Spleen (tissue), 11 donors: ENCODE measurements at regions not wholly inside any gene's neighbourhood (a gene's known extent, or its start where the extent isn't known, plus 50 kb on each side); places are given as distances from the start of the nearest gene placed in this dataset.

Source experiments
- DNase-seq: peaks from one replicate; pipeline ENCODE4 v3.0.0-alpha.2; 2020
- H3K27ac ChIP-seq, 8 donors: fragments of 200-600 bp; sonication (generic) in 7 of 8; 1 replicate in 4 of 8; 2 replicates in 4 of 8; pipeline versions ENCODE4 v1.5.0 to v1.8.0; 2016 to 2021; ENCODE audit warnings: inconsistent platforms in 4 of 8, mild to moderate bottlenecking in 4 of 8, moderate library complexity in 1 of 8
- H3K27me3 ChIP-seq, 7 donors: fragments of 200-600 bp; sonication (generic) in 6 of 7; replicated peaks in 1 of 7; 1 replicate in 4 of 7; 2 replicates in 3 of 7; pipeline versions ENCODE4 v1.5.0 to v1.8.0; 2016 to 2021; ENCODE audit warnings: inconsistent platforms in 3 of 7, mild to moderate bottlenecking in 1 of 7
- H3K36me3 ChIP-seq, 6 donors: fragments of 200-600 bp; sonication (generic) in 5 of 6; 1 replicate in 4 of 6; 2 replicates in 2 of 6; pipeline versions ENCODE4 v1.5.0 to v1.8.0; 2016 to 2021; ENCODE audit warnings: inconsistent platforms in 2 of 6
- H3K4me1 ChIP-seq, 6 donors: fragments of 200-600 bp; sonication (generic) in 5 of 6; 1 replicate in 3 of 6; 2 replicates in 3 of 6; pipeline versions ENCODE4 v1.5.0 to v1.8.0; 2016 to 2021; ENCODE audit warnings: inconsistent platforms in 3 of 6
- H3K4me3 ChIP-seq, 8 donors: fragments of 200-600 bp; sonication (generic) in 7 of 8; 1 replicate in 4 of 8; 2 replicates in 4 of 8; pipeline versions ENCODE4 v1.5.0 to v1.8.0; 2016 to 2021; ENCODE audit warnings: inconsistent platforms in 4 of 8, mild to moderate bottlenecking in 4 of 8, moderate library complexity in 2 of 8
- H3K9me3 ChIP-seq, 8 donors: fragments of 200-600 bp; sonication (generic) in 7 of 8; 1 replicate in 4 of 8; 2 replicates in 4 of 8; pipeline versions ENCODE4 v1.5.0 to v1.8.0; 2016 to 2021; ENCODE audit warnings: inconsistent platforms in 4 of 8
- POLR2A ChIP-seq, 3 donors: fragments of 450-650 bp; IDR thresholded peaks; one replicate each; pipeline ENCODE4 v1.5.1; 2017; ENCODE audit warnings: antibody characterized with exemption in 3 of 3, mild to moderate bottlenecking in 1 of 3
- POLR2AphosphoS5 ChIP-seq, 3 donors: sonication (generic); formaldehyde crosslinking; IDR thresholded peaks; one replicate each; pipeline ENCODE4 v1.5.1; 2017; ENCODE audit warnings: antibody characterized with exemption in 3 of 3
- WGBS, 5 donors: extraction: QIAGEN DNeasy Blood & Tissue Kit in 3 of 5; methylation state at CpG; one replicate each; pipeline versions ENCODE4 v1.1.5 to v1.1.7; 2013 to 2018; 5-methylcytosine and 5-hydroxymethylcytosine counted together
- intact Hi-C: fragments of 100-400 bp; cut with DNase I; formaldehyde crosslinking; loops from one replicate; pipeline ENCODE4 v1.15.0; 2023; ENCODE audit warnings: low total_unique reads
- TF ChIP-seq, protein P1 (sequence below), 11 experiments: fragments of 200-600 bp in 7 of 11; fragments of 450-650 bp in 4 of 11; sonication (generic) in 4 of 11; IDR thresholded peaks in 8 of 11; conservative IDR thresholded peaks in 3 of 11; 1 replicate in 7 of 11; 2 replicates in 4 of 11; pipeline versions ENCODE4 v1.4.0 to v1.8.0; 2016 to 2021; ENCODE audit warnings: antibody characterized with exemption in 11 of 11, inconsistent platforms in 4 of 11, mild to moderate bottlenecking in 1 of 11
- donor health status: healthy with polysubstance abuse.
- donor health status: DM: no; HTN: no; CAD: no; lungs with moderate emphysema.
- donor health status: DM: no; HTN: no; CAD: no.
- donor health status: Bipolar disorder and iron deficiency.
- donor health status: healthy.
- donor health status: DM: no; HTN: no; CAD: no.
- donor health status: DM: yes; HTN: yes; CAD: no.

DNA sequence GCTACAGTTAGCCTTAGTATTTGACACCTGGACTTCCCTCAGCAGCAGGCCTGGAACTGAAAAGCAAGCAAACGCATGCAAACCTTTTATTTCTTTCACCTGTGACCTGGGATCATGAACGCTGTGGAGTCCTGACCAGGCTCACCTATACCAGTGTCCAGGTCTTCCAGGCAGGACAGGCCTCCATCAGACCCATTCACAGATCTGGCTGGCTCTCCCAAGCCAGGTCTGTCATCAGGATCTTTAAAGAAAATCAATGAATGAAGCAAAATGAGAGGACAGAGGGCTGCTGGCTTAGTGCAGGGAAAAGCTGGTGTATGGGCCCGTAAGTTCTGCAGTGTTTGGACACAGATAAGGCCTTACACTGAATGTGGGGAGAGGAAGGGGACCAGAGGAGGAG is 96.3 kb upstream of the CPEB4 start:
- 94 to 96% (median 95%) methylated on average over 3 of the region's 3 CpGs for WGBS, 5 donors
- no peak for DNase-seq
- Histone ChIP-seq H3K36me3 (no peaks in the 10 kb centered on the region), H3K4me3 (no peak overlapping the region), H3K4me1 (peaks cover 0 to 18% (median 6%) of the 10 kb centered on the region in 6 donors), H3K9me3 (no peaks in the 10 kb centered on the region), H3K27ac (no peak overlapping the region), H3K27me3 (no peaks in the 10 kb centered on the region)
- intact Hi-C loops: no loop called here
- TF ChIP-seq POLR2AphosphoS5 (IDR thresholded peaks at IDR 0.05): no peak
- TF ChIP-seq, protein P1, sequence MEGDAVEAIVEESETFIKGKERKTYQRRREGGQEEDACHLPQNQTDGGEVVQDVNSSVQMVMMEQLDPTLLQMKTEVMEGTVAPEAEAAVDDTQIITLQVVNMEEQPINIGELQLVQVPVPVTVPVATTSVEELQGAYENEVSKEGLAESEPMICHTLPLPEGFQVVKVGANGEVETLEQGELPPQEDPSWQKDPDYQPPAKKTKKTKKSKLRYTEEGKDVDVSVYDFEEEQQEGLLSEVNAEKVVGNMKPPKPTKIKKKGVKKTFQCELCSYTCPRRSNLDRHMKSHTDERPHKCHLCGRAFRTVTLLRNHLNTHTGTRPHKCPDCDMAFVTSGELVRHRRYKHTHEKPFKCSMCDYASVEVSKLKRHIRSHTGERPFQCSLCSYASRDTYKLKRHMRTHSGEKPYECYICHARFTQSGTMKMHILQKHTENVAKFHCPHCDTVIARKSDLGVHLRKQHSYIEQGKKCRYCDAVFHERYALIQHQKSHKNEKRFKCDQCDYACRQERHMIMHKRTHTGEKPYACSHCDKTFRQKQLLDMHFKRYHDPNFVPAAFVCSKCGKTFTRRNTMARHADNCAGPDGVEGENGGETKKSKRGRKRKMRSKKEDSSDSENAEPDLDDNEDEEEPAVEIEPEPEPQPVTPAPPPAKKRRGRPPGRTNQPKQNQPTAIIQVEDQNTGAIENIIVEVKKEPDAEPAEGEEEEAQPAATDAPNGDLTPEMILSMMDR (IDR thresholded peaks at IDR 0.05 in 8 of 11, conservative IDR thresholded peaks at IDR 0.05 in 3 of 11): no peak
- no peak for TF ChIP-seq POLR2A (IDR thresholded peaks at IDR 0.05)

DNA sequence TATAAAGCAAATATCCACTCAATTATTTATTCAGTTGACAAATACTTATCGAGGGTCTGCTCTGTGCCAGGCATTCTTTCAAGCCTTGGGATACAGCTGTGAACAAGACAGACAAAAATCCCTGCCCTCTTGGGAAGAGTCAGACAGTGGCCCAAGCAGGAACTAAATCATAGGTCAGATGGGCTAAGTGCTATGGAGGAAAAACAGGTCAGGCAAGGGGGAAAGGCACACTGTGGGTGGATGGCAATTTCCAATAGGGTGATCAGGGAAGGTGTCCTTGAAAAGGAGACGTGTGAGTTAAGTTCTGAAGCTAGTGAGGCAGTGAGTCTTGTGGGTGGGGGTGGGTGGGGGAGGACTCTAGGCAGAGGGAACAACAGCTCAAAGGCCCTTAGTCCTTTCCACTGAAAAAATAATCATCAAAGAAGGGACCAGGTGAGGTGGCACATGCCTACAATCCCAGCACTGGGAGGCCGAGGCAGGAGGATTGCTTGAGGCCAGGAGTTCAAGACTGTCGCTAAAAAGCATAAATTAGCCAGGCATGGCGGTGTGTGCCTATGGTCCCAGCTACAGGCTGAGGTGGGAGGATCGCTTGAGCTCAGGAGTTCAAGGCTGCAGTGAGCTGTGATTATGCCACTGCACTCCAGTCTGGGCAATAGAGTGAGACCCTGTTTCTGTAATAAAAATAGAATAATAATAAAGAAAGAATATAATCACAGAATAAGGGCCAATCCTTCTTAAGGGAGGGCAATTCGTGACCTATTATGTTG is 95.2 kb upstream of the CPEB4 start:
- no peak for TF ChIP-seq POLR2AphosphoS5 (IDR thresholded peaks at IDR 0.05)
- TF ChIP-seq, protein P1 (IDR thresholded peaks at IDR 0.05 in 8 of 11, conservative IDR thresholded peaks at IDR 0.05 in 3 of 11): no peak
- TF ChIP-seq POLR2A (IDR thresholded peaks at IDR 0.05): no peak

DNA sequence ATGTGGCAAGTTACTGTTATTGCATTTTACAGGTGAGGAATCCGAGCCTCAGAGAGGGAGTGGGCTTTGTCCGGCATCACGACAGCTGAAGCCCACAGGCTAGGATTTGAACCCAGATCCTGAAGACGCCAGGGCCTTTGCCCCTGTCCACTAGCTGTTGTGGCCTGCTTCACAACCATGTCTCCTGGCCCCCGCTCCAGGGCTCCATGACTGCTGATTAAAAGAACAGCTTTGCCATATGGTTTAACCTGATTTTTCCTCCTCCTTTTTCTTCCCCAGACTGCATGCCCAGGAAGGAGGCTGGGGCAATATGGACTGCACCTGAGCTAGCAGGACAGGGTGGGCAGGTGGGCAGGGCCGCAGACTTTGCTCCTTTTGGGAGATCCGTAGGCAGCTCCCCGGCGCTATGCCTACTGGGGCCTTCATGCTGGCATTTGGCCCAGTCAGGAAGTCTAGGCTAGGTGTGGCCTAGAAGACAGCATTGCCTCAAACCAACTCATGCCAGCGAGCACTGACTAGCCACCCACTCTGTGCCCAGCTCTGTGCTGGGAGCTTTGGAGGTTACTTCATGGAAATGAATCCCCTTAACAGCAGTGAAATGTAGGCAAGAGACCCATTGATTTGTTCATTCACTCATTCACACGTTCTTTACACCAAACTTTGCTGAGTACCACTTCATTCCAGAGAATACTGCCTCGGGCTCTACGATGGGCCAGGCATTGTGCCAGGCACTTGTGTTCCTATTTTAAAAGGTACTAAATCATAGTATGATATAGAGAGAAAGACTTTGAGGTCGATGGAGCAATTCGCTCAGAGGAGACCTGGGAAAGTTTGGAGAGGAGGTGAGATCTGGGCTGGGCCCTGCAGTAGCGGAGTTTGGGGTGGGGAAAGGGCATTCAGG is 94.3 kb upstream of the CPEB4 start:
- TF ChIP-seq, protein P1 (IDR thresholded peaks at IDR 0.05 in 8 of 11, conservative IDR thresholded peaks at IDR 0.05 in 3 of 11): no peak
- TF ChIP-seq POLR2A (IDR thresholded peaks at IDR 0.05): no peak
- TF ChIP-seq POLR2AphosphoS5 (IDR thresholded peaks at IDR 0.05): no peak
- Histone ChIP-seq H3K4me3 (no peak overlapping the region), H3K36me3 (no peaks in the 10 kb centered on the region), H3K4me1 (peaks cover 0 to 15% (median 6%) of the 10 kb centered on the region in 6 donors), H3K27ac (peak overlapping the region in 1 of 8 donors; percentile 35), H3K9me3 (no peaks in the 10 kb centered on the region), H3K27me3 (no peaks in the 10 kb centered on the region)
- 70 to 84% (median 77%) methylated on average over 16 of the region's 16 CpGs for WGBS, 5 donors
- no peak for DNase-seq
- intact Hi-C loops: no loop called here

More for the DNA sequence above, 95.2 kb upstream of the CPEB4 start:
- Histone ChIP-seq H3K27ac (no peak overlapping the region), H3K9me3 (no peaks in the 10 kb centered on the region), H3K4me3 (no peak overlapping the region), H3K36me3 (no peaks in the 10 kb centered on the region), H3K4me1 (peaks cover 0 to 15% (median 6%) of the 10 kb centered on the region in 6 donors), H3K27me3 (no peaks in the 10 kb centered on the region)
- no peak for DNase-seq
- intact Hi-C loops: no loop called here
- 72 to 93% (median 88%) methylated on average over 7 of the region's 7 CpGs for WGBS, 5 donors
